Epidermal melanocyte (primary cell): ENCODE measurements at regions not wholly inside any gene's neighbourhood (a gene's known extent, or its start where the extent isn't known, plus 50 kb on each side); places are given as distances from the start of the nearest gene placed in this dataset.

ENCODE experiments used
- DNase-seq: peaks from one replicate; pipeline ENCODE4 v3.0.0; 2011; ENCODE audit warnings: low spot score; ENCODE audit not compliant: insufficient read length

DNA sequence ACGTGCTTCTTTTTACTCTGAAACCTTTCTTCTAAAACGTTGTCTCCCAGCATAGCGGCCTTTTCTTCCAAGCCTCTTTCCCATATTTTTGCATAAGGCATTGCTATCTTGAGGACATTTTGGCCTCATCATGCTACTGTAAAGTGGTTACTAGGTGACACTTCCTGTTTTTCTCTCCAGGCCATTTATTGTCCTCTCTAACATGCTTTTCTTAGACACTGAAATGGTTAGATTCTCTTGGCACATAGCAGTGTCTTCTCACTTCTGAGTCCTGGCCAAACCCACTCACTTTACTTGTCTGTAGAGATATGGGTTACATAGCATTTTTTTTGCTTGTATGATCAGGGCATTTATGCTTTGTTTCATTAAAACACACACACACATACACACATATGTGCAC lies 50.1 kb upstream of the KCNH7 start:
- DNase-seq: no peak
